ENCODE measurements at regions not wholly inside any gene's neighbourhood (a gene's known extent, or its start where the extent isn't known, plus 50 kb on each side); places are given as distances from the start of the nearest gene placed in this dataset.

- H3K9me3 Mint-ChIP-seq (ENCODE audit: unreplicated experiment): no peaks in the 10 kb centered on the region
- no peaks in the 10 kb centered on the region for H3K27me3 Mint-ChIP-seq (ENCODE audit: unreplicated experiment)
- TF ChIP-seq, protein P1, sequence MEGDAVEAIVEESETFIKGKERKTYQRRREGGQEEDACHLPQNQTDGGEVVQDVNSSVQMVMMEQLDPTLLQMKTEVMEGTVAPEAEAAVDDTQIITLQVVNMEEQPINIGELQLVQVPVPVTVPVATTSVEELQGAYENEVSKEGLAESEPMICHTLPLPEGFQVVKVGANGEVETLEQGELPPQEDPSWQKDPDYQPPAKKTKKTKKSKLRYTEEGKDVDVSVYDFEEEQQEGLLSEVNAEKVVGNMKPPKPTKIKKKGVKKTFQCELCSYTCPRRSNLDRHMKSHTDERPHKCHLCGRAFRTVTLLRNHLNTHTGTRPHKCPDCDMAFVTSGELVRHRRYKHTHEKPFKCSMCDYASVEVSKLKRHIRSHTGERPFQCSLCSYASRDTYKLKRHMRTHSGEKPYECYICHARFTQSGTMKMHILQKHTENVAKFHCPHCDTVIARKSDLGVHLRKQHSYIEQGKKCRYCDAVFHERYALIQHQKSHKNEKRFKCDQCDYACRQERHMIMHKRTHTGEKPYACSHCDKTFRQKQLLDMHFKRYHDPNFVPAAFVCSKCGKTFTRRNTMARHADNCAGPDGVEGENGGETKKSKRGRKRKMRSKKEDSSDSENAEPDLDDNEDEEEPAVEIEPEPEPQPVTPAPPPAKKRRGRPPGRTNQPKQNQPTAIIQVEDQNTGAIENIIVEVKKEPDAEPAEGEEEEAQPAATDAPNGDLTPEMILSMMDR (IDR thresholded peaks at IDR 0.05; ENCODE audit: unreplicated experiment): no peak
- no peaks in the 10 kb centered on the region for H3K36me3 Mint-ChIP-seq (ENCODE audit: low read depth, unreplicated experiment)
- no peak overlapping the region for H3K4me3 Mint-ChIP-seq (ENCODE audit: unreplicated experiment)
- no peak for DNase-seq (ENCODE audit: low spot score)
- H3K27ac Mint-ChIP-seq (ENCODE audit: unreplicated experiment): no peak overlapping the region
- no peaks in the 10 kb centered on the region for H3K4me1 Mint-ChIP-seq (ENCODE audit: unreplicated experiment)
Observed at GRCh38 chr10:10017716-10018115, 1000.0 kb upstream of the CELF2 start.

GRCh38 chr10:10020945-10021344 lies 996.7 kb upstream of the CELF2 start:
- H3K9me3 Mint-ChIP-seq (ENCODE audit: unreplicated experiment): no peaks in the 10 kb centered on the region
- no peak overlapping the region for H3K27ac Mint-ChIP-seq (ENCODE audit: unreplicated experiment)
- DNase-seq (ENCODE audit: low spot score): no peak
- TF ChIP-seq, protein P1 (IDR thresholded peaks at IDR 0.05; ENCODE audit: unreplicated experiment): no peak
- H3K4me1 Mint-ChIP-seq (ENCODE audit: unreplicated experiment): no peaks in the 10 kb centered on the region
- H3K36me3 Mint-ChIP-seq (ENCODE audit: low read depth, unreplicated experiment): no peaks in the 10 kb centered on the region
- H3K4me3 Mint-ChIP-seq (ENCODE audit: unreplicated experiment): no peak overlapping the region
- no peaks in the 10 kb centered on the region for H3K27me3 Mint-ChIP-seq (ENCODE audit: unreplicated experiment)

DNA sequence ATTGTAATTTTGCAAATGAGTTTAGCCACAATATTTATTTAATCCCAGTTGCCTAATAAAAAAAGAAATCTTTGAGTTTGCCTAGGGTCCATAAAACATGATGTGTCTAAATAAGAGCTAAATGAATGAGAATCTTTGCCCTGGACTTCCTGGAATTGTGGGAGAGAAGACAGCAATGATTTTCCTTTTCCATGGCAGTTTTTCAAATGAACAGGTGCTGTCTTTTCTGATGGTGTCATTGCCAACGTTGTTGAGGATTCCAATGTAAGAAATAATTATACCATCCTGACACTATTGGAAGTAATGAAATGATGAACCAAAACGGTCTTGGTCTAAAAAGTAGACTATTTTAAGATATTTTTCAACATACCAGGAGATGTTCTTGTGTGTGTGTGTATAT lies 984.7 kb upstream of the CELF2 start:
- TF ChIP-seq, protein P1 (IDR thresholded peaks at IDR 0.05; ENCODE audit: unreplicated experiment): no peak
- Mint-ChIP-seq H3K36me3 (ENCODE audit: low read depth, unreplicated experiment) (no peaks in the 10 kb centered on the region), H3K4me1 (ENCODE audit: unreplicated experiment) (peaks cover 2% of the 10 kb centered on the region)

GRCh38 chr10:10038348-10038747 lies 979.3 kb upstream of the CELF2 start:
- Mint-ChIP-seq H3K4me3 (ENCODE audit: unreplicated experiment) (no peak overlapping the region), H3K9me3 (ENCODE audit: unreplicated experiment) (no peaks in the 10 kb centered on the region), H3K27ac (ENCODE audit: unreplicated experiment) (no peak overlapping the region), H3K4me1 (ENCODE audit: unreplicated experiment) (peaks cover 13% of the 10 kb centered on the region), H3K36me3 (ENCODE audit: low read depth, unreplicated experiment) (no peaks in the 10 kb centered on the region), H3K27me3 (ENCODE audit: unreplicated experiment) (no peaks in the 10 kb centered on the region)
- TF ChIP-seq, protein P1 (IDR thresholded peaks at IDR 0.05; ENCODE audit: unreplicated experiment): no peak
- DNase-seq (ENCODE audit: low spot score): no peak

More for the DNA sequence above, 984.7 kb upstream of the CELF2 start:
- no peaks in the 10 kb centered on the region for H3K9me3 Mint-ChIP-seq (ENCODE audit: unreplicated experiment)
- H3K4me3 Mint-ChIP-seq (ENCODE audit: unreplicated experiment): no peak overlapping the region
- H3K27me3 Mint-ChIP-seq (ENCODE audit: unreplicated experiment): no peaks in the 10 kb centered on the region
- no peak for DNase-seq (ENCODE audit: low spot score)
- H3K27ac Mint-ChIP-seq (ENCODE audit: unreplicated experiment): no peak overlapping the region

DNA sequence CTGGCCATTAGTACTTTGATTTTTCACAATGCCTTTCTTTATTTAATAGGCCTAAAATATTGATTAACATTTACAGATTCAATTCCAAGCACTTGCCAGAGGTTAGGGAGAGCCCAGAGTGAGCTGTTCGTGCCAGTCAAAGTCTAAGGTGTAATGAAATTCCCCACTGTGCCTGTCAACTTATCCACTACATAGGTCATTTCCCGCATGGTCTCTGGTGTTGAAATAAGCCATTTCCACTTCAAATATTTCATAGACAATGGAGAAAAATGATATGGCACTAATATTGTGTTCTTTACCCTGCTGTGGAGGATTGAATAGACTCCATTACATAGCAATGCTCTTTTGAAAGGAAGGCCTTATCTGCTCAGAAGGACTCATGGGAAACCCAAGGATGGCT lies 978.1 kb upstream of the CELF2 start:
- Mint-ChIP-seq H3K9me3 (ENCODE audit: unreplicated experiment) (no peaks in the 10 kb centered on the region), H3K27me3 (ENCODE audit: unreplicated experiment) (no peaks in the 10 kb centered on the region), H3K4me1 (ENCODE audit: unreplicated experiment) (peaks cover 13% of the 10 kb centered on the region)

More for the DNA sequence above, 978.1 kb upstream of the CELF2 start:
- TF ChIP-seq, protein P1 (IDR thresholded peaks at IDR 0.05; ENCODE audit: unreplicated experiment): no peak
- DNase-seq (ENCODE audit: low spot score): no peak
- Mint-ChIP-seq H3K36me3 (ENCODE audit: low read depth, unreplicated experiment) (no peaks in the 10 kb centered on the region), H3K27ac (ENCODE audit: unreplicated experiment) (no peak overlapping the region), H3K4me3 (ENCODE audit: unreplicated experiment) (no peak overlapping the region)
